ENCODE measurements at regions not wholly inside any gene's neighbourhood (a gene's known extent, or its start where the extent isn't known, plus 50 kb on each side); places are given as distances from the start of the nearest gene placed in this dataset.

GRCh38 chr6:30829033-30829432, 55.3 kb upstream of the DDR1 start:
- H3K27ac ChIP-seq (replicated peaks) = no peak overlapping the region
- no peak overlapping the region for H3K4me3 ChIP-seq (replicated peaks; ENCODE audit: insufficient read depth, low read length)
- DNase-seq (ENCODE audit: low read depth in 1 of 2, low spot score in 1 of 2) = no peak
- TF ChIP-seq POLR2AphosphoS5 (IDR thresholded peaks at IDR 0.05; ENCODE audit: low read depth) (no peak), REST (IDR thresholded peaks at IDR 0.05; ENCODE audit: insufficient replicate concordance, low read depth) (no peak), CTCF (IDR thresholded peaks at IDR 0.05; ENCODE audit: insufficient read depth, low read length) (no peak), SPI1 (IDR thresholded peaks at IDR 0.05; ENCODE audit: borderline replicate concordance, low read depth) (no peak), GABPA (IDR thresholded peaks at IDR 0.05; ENCODE audit: low read depth) (no peak)
- H3K27me3 ChIP-seq (ENCODE audit: insufficient read depth, poor library complexity, severe bottlenecking) = no peaks in the 10 kb centered on the region

GRCh38 chr6:30828027-30828962, 56.0 kb upstream of the DDR1 start:
- TF ChIP-seq CTCF (IDR thresholded peaks at IDR 0.05; ENCODE audit: insufficient read depth, low read length) (peak; percentile 88), GABPA (IDR thresholded peaks at IDR 0.05; ENCODE audit: low read depth) (no peak)
- peak; percentile 49 to 78 for DNase-seq (ENCODE audit: low read depth in 1 of 2, low spot score in 1 of 2)
- no peak overlapping the region for H3K4me3 ChIP-seq (replicated peaks; ENCODE audit: insufficient read depth, low read length)
- H3K27me3 ChIP-seq (ENCODE audit: insufficient read depth, poor library complexity, severe bottlenecking) = no peaks in the 10 kb centered on the region
- no peak overlapping the region; the same call in 1 of the 2 replicates for H3K27ac ChIP-seq (replicated peaks)

GRCh38 chr6:30826961-30827342, 57.4 kb upstream of the DDR1 start:
- no peak for DNase-seq (ENCODE audit: low read depth in 1 of 2, low spot score in 1 of 2)
- no peaks in the 10 kb centered on the region for H3K27me3 ChIP-seq (ENCODE audit: insufficient read depth, poor library complexity, severe bottlenecking)
- H3K4me3 ChIP-seq (replicated peaks; ENCODE audit: insufficient read depth, low read length) = no peak overlapping the region
- no peak overlapping the region for H3K27ac ChIP-seq (replicated peaks)
- no peak for TF ChIP-seq GABPA (IDR thresholded peaks at IDR 0.05; ENCODE audit: low read depth)
- TF ChIP-seq CTCF (IDR thresholded peaks at IDR 0.05; ENCODE audit: insufficient read depth, low read length) = no peak
- no peak for TF ChIP-seq REST (IDR thresholded peaks at IDR 0.05; ENCODE audit: insufficient replicate concordance, low read depth)
- no peak for TF ChIP-seq POLR2AphosphoS5 (IDR thresholded peaks at IDR 0.05; ENCODE audit: low read depth)
- no peak for TF ChIP-seq SPI1 (IDR thresholded peaks at IDR 0.05; ENCODE audit: borderline replicate concordance, low read depth)
